GM21447 (cell line): ENCODE measurements at regions not wholly inside any gene's neighbourhood (a gene's known extent, or its start where the extent isn't known, plus 50 kb on each side); places are given as distances from the start of the nearest gene placed in this dataset.

Experiments used
- ATAC-seq: cut with Tn5 transposase; IDR thresholded peaks from one replicate; pipeline ENCODE4 v1.9.1; 2021; ENCODE audit not compliant: unreplicated experiment

- ATAC-seq, result no peak
These were observed 127.0 kb downstream of the METTL4 start for GRCh38 chr18:2444201-2444875.

GRCh38 chr18:2448565-2449151, 122.6 kb downstream of the METTL4 start:
- ATAC-seq, result no peak

GRCh38 chr18:2451556-2451955, 119.7 kb downstream of the METTL4 start:
- no peak for ATAC-seq

GRCh38 chr18:2459886-2460285, 111.4 kb downstream of the METTL4 start:
- ATAC-seq, result no peak

GRCh38 chr18:2466978-2467377, 104.3 kb downstream of the METTL4 start:
- no peak for ATAC-seq

GRCh38 chr18:2468051-2468450, 103.3 kb downstream of the METTL4 start:
- ATAC-seq, result no peak

- ATAC-seq, result no peak
These were observed 99.8 kb downstream of the METTL4 start for GRCh38 chr18:2471523-2471922.

- no peak for ATAC-seq
These were observed 92.6 kb downstream of the METTL4 start for GRCh38 chr18:2478662-2479061.

- no peak for ATAC-seq
These were observed 90.8 kb downstream of the METTL4 start for GRCh38 chr18:2480536-2480935.

- no peak for ATAC-seq
These were observed 88.4 kb downstream of the METTL4 start for GRCh38 chr18:2482706-2483475.

GRCh38 chr18:2485983-2486382, 85.3 kb downstream of the METTL4 start:
- ATAC-seq, result no peak

GRCh38 chr18:2486426-2486825, 84.9 kb downstream of the METTL4 start:
- ATAC-seq, result no peak
